GM12878 (cell line): ENCODE measurements at regions not wholly inside any gene's neighbourhood (a gene's known extent, or its start where the extent isn't known, plus 50 kb on each side); places are given as distances from the start of the nearest gene placed in this dataset.

Experiments
- ATAC-seq: fragments of 200-7000 bp; cut with Tn5 transposase; 3 replicates; pipeline ENCODE4 v1.9.1; 2020; ENCODE audit warnings: mild to moderate bottlenecking, moderate library complexity
- BruUV-seq: library from RNA; stranded (reverse); fragments of 400-500 nt; replicated peaks from 2 replicates; lab custom pipeline; 2021; lab: Mats Ljungman, UMichigan
- CTCF ChIA-PET: fragments of 300-600 bp; sonication (Branson Sonifier 250); formaldehyde crosslinking; extraction: SDS; loops from one replicate; lab custom pipeline; 2021; ENCODE audit warnings: inconsistent platforms; lab: Yijun Ruan, JAX
- POLR2A ChIA-PET: fragments of 350-600 bp; formaldehyde crosslinking; extraction: SDS; loops from one replicate; lab custom pipeline; 2021; ENCODE audit warnings: inconsistent platforms; lab: Charles Lee
- RAD21 ChIA-PET: fragments of 300-600 bp; sonication (Branson Sonifier 250); formaldehyde crosslinking; loops from one replicate; lab custom pipeline; 2023; ENCODE audit warnings: antibody characterized with exemption; ENCODE audit not compliant: unreplicated experiment; lab: Charles Lee
- SMC1A ChIA-PET: fragments of 300-600 bp; sonication (Branson Sonifier 250); formaldehyde crosslinking; loops from one replicate; lab custom pipeline; 2023; ENCODE audit not compliant: unreplicated experiment, uncharacterized antibody; lab: Charles Lee
- DNase-seq: peaks from one replicate; pipeline ENCODE4 v3.0.0-alpha.2; 2011; ENCODE audit warnings: low read depth, low spot score
- FAIRE-seq: peaks from 3 replicates; lab custom pipeline; 2011; peaks lifted over from hg19 to GRCh38; lab: Jason Lieb, UNC
- H2AFZ ChIP-seq: 2 replicates; pipeline ENCODE4 v1.6.0; 2011; ENCODE audit warnings: low read depth, low read length, control low read depth; ENCODE audit not compliant: control insufficient read depth
- H3K27ac ChIP-seq: 2 replicates; pipeline ENCODE4 v1.5.1; 2011; ENCODE audit warnings: control low read depth; ENCODE audit not compliant: control insufficient read depth, insufficient read depth
- H3K27me3 ChIP-seq, 2 experiments: replicated peaks in 1 of 2; 2 replicates each; pipeline versions ENCODE4 v1.6.0 to v1.6.1; 2011; ENCODE audit warnings: low read length in 1 of 2; ENCODE audit not compliant: control insufficient read depth in 2 of 2, insufficient read depth in 2 of 2
- H3K36me3 ChIP-seq, 2 experiments: 2 replicates each; pipeline ENCODE4 v1.5.1; 2011; ENCODE audit warnings: low read length in 1 of 2; ENCODE audit not compliant: control insufficient read depth in 2 of 2, insufficient read depth in 2 of 2
- H3K4me1 ChIP-seq: 2 replicates; pipeline ENCODE4 v1.6.1; 2011; ENCODE audit warnings: mild to moderate bottlenecking, low read length, moderate library complexity, mixed read lengths; ENCODE audit not compliant: control insufficient read depth, insufficient read depth
- H3K4me2 ChIP-seq: 2 replicates; pipeline ENCODE4 v1.6.0; 2011; ENCODE audit warnings: control low read depth; ENCODE audit not compliant: control insufficient read depth, insufficient read depth
- H3K4me3 ChIP-seq: fragments of 200-600 bp; sonication (generic); 2 replicates; pipeline ENCODE4 v1.5.1; 2016
- H3K79me2 ChIP-seq: 2 replicates; pipeline ENCODE4 v1.6.0; 2011; ENCODE audit warnings: low read length; ENCODE audit not compliant: control insufficient read depth, insufficient read depth
- H3K9ac ChIP-seq: 2 replicates; pipeline ENCODE4 v1.8.0; 2011; ENCODE audit warnings: low read length, control low read depth, mixed read lengths; ENCODE audit not compliant: control insufficient read depth, insufficient read depth
- H3K9me3 ChIP-seq: replicated peaks from 3 replicates; pipeline ENCODE4 v1.5.1; 2011; ENCODE audit warnings: mild to moderate bottlenecking, low read length; ENCODE audit not compliant: control insufficient read depth, insufficient read depth
- H4K20me1 ChIP-seq: 2 replicates; pipeline ENCODE4 v1.6.0; 2011; ENCODE audit not compliant: control insufficient read depth, insufficient read depth
- BCL11A ChIP-seq: IDR thresholded peaks from 2 replicates; pipeline ENCODE4 v1.6.1; 2011; ENCODE audit warnings: low read depth, low read length
- ETV6 ChIP-seq, 2 experiments: fragments of 450-650 bp in 1 of 2; IDR thresholded peaks in 1 of 2; conservative IDR thresholded peaks in 1 of 2; 2 replicates each; pipeline ENCODE4 v1.6.1; 2014; ENCODE audit warnings: antibody characterized with exemption in 1 of 2, borderline replicate concordance in 1 of 2, low read depth in 1 of 2, mild to moderate bottlenecking in 1 of 2, moderate library complexity in 1 of 2
- FOS ChIP-seq: IDR thresholded peaks from 3 replicates; pipeline ENCODE4 v1.6.1; 2011; ENCODE audit warnings: borderline replicate concordance; ENCODE audit not compliant: insufficient read length; ENCODE audit errors: extremely low read depth
- STAT1 ChIP-seq: fragments of 450-650 bp; conservative IDR thresholded peaks from 2 replicates; pipeline ENCODE4 v1.6.1; 2014; ENCODE audit warnings: antibody characterized with exemption, mild to moderate bottlenecking
- USF2 ChIP-seq: IDR thresholded peaks from 2 replicates; pipeline ENCODE4 v1.6.1; 2011; ENCODE audit warnings: low read depth, low read length, improper control_type of control experiment, borderline replicate concordance
- WGBS: methylation state at CpG from one replicate; pipeline ENCODE4 v1.1.6; 2016; ENCODE audit warnings: low lambda C conversion rate; ENCODE audit not compliant: insufficient replicate concordance, insufficient coverage; ENCODE audit errors: missing lambda C conversion rate; 5-methylcytosine and 5-hydroxymethylcytosine counted together
- in situ Hi-C: fragments of 300-500 bp; cut with MboI; formaldehyde crosslinking; loops from 9 replicates; pipeline ENCODE4 v1.14.3; 2018; ENCODE audit warnings: mixed read lengths
- intact Hi-C: fragments of 100-400 bp; cut with micrococcal nuclease; formaldehyde crosslinking; loops from one replicate; pipeline ENCODE4 v1.14.2; 2022; ENCODE audit not compliant: unreplicated experiment

DNA sequence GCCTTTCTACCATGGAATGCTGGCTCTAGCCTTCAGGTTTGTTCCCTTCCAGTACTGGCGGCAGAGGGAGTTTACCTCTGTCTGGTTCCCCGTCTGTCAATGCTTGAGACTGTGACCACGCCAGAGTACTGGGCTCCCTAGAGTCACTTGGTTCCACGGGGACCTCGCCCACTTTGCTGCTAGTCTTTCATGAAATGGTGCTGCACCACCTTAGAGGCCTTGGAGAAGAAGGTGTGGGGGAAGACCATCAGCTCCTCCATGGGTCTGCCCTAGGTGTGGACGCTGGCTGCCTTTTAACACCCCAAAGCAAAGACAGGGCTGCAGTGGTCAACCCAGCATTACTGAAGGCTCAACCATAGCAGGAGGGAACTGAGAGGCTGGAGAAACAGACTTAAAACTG, 55.3 kb upstream of the KSR1 start:
- in situ Hi-C loops = loop anchor here (5.0 to 10.0 kb wide), 2 partner anchors 56 to 196 kb away; no protein-coding TSS in a partner anchor
- ATAC-seq (no peak), FAIRE-seq (no peak), DNase-seq (no peak)
- H3K27me3 ChIP-seq = no peaks in the 10 kb centered on the region; a peak in 1 of 4 replicates
- H3K4me1 ChIP-seq = no peaks in the 10 kb centered on the region
- no peak overlapping the region for H3K4me3 ChIP-seq
- no peak overlapping the region for H3K4me2 ChIP-seq
- no peaks in the 10 kb centered on the region for H3K36me3 ChIP-seq
- no peaks in the 10 kb centered on the region for H3K9me3 ChIP-seq
- SMC1A ChIA-PET = no interaction called here
- H3K9ac ChIP-seq = no peak overlapping the region
- intact Hi-C loops = no loop called here
- H3K79me2 ChIP-seq = no peaks in the 10 kb centered on the region
- no peak overlapping the region for H3K27ac ChIP-seq
- no peaks in the 10 kb centered on the region for H4K20me1 ChIP-seq
- CTCF ChIA-PET = interaction anchor here (1.1 to 2.0 kb wide), 2 partner anchors 19 to 164 kb away, joined by 3 to 5 read pairs; no protein-coding TSS in a partner anchor
- 39% methylated on average over 6 of the region's 6 CpGs for WGBS
- TF ChIP-seq ETV6 (conservative IDR thresholded peaks at IDR 0.05 in 1 of 2, IDR thresholded peaks at IDR 0.05 in 1 of 2; ENCODE audit: borderline replicate concordance in 1 of 2, low read depth in 1 of 2) (no peak), FOS (no peak)
- TF ChIP-seq, all 136 proteins: peak for 0
- POLR2A ChIA-PET = no interaction called here
- no TSS peak for BruUV-seq
- RAD21 ChIA-PET = no interaction called here
- H2AFZ ChIP-seq = no peak overlapping the region

DNA sequence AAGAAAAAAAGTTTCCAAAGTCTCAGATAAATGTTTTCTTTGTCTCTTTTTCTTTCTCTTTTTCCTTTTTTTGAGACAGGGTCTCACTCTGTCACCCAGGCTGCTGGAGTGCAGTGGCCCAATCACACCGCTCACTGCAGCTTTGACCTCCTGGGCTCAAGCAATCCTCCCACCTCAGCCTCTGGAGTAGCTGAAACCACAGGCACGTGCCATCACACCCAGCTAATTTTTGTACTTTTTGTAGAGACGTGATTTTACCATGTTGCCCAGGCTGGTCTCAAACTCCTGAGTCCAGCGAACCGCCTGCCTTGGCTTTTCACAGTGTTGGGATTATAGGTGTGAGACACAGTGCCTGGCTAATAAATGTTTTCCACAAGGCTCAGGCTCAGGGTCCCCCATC, 53.3 kb upstream of the KSR1 start:
- FAIRE-seq = no peak
- no peak for ATAC-seq
- Histone ChIP-seq H3K27me3 (no peaks in the 10 kb centered on the region; a peak in 1 of 4 replicates), H3K9me3 (no peaks in the 10 kb centered on the region), H3K4me1 (no peaks in the 10 kb centered on the region), H4K20me1 (no peaks in the 10 kb centered on the region), H3K79me2 (no peaks in the 10 kb centered on the region), H3K27ac (no peak overlapping the region), H3K4me3 (no peak overlapping the region), H3K4me2 (no peak overlapping the region), H3K9ac (no peak overlapping the region), H3K36me3 (no peaks in the 10 kb centered on the region), H2AFZ (no peak overlapping the region)
- ChIA-PET POLR2A (no interaction called here), RAD21 (no interaction called here), CTCF (interaction anchor here (2.0 kb wide), 1 partner anchor 21 kb away, joined by 5 read pairs; no protein-coding TSS in a partner anchor), SMC1A (interaction anchor here (0.7 kb wide), 1 partner anchor 198 kb away, joined by 3 read pairs; no protein-coding TSS in a partner anchor)
- intact Hi-C loops = no loop called here
- in situ Hi-C loops = loop anchor here (5.0 to 10.0 kb wide), 2 partner anchors 58 to 194 kb away; no protein-coding TSS in a partner anchor
- TF ChIP-seq USF2 = no peak
- no peak for TF ChIP-seq BCL11A
- no peak for TF ChIP-seq STAT1
- BruUV-seq = no TSS peak
- 24% methylated on average over 5 of the region's 5 CpGs for WGBS
- no peak for DNase-seq
